Medulla oblongata (tissue), 1 donor: ENCODE measurements at regions not wholly inside any gene's neighbourhood (a gene's known extent, or its start where the extent isn't known, plus 50 kb on each side); places are given as distances from the start of the nearest gene placed in this dataset.

ENCODE experiments used
- DNase-seq: peaks from one replicate; pipeline ENCODE4 v3.0.0-alpha.2; 2015; ENCODE audit errors: extremely low spot score

- no peak for DNase-seq
Observed at GRCh38 chr9:4921449-4921848, 63.6 kb upstream of the JAK2 start.

- DNase-seq, result no peak
Observed at GRCh38 chr9:4922101-4922500, 63.0 kb upstream of the JAK2 start.

- no peak for DNase-seq
Observed at GRCh38 chr9:4922730-4923129, 62.3 kb upstream of the JAK2 start.

GRCh38 chr9:4923141-4923540 lies 61.9 kb upstream of the JAK2 start:
- DNase-seq, result no peak

GRCh38 chr9:4923580-4924544 lies 61.2 kb upstream of the JAK2 start:
- peak; percentile 20 for DNase-seq

- no peak for DNase-seq
Observed at GRCh38 chr9:4926239-4926638, 58.8 kb upstream of the JAK2 start.

GRCh38 chr9:4927043-4927471 lies 58.0 kb upstream of the JAK2 start:
- no peak for DNase-seq

GRCh38 chr9:4927701-4928100 lies 57.4 kb upstream of the JAK2 start:
- DNase-seq, result no peak

GRCh38 chr9:4929917-4930316 lies 55.2 kb upstream of the JAK2 start:
- DNase-seq, result no peak

GRCh38 chr9:4932681-4933080 lies 52.4 kb upstream of the JAK2 start:
- no peak for DNase-seq

- no peak for DNase-seq
Observed at GRCh38 chr9:4933177-4933576, 51.9 kb upstream of the JAK2 start.

- DNase-seq, result no peak
Observed at GRCh38 chr9:4933861-4934260, 51.2 kb upstream of the JAK2 start.

- peak; percentile 12 for DNase-seq
Observed at GRCh38 chr9:4935001-4935672, 49.9 kb upstream of the JAK2 start.
